GM23248 (cell line): ENCODE measurements at regions not wholly inside any gene's neighbourhood (a gene's known extent, or its start where the extent isn't known, plus 50 kb on each side); places are given as distances from the start of the nearest gene placed in this dataset.

Source experiments
- DNase-seq: peaks from one replicate; pipeline ENCODE4 v3.0.0-alpha.2; 2015
- H2AFZ ChIP-seq: fragments of 200-600 bp; sonication (generic); 2 replicates; pipeline ENCODE4 v1.6.1; 2016; ENCODE audit warnings: antibody characterized with exemption
- H3F3A ChIP-seq: fragments of 200-600 bp; sonication (generic); 2 replicates; pipeline ENCODE4 v1.6.1; 2016; ENCODE audit warnings: mild to moderate bottlenecking, antibody characterized with exemption, mixed run types; ENCODE audit not compliant: insufficient read depth
- H3K27ac ChIP-seq: fragments of 200-600 bp; sonication (generic); 2 replicates; pipeline ENCODE4 v1.5.1; 2016; ENCODE audit warnings: mild to moderate bottlenecking
- H3K27me3 ChIP-seq: fragments of 200-600 bp; sonication (generic); replicated peaks from 2 replicates; pipeline ENCODE4 v1.6.1; 2016; ENCODE audit warnings: mild to moderate bottlenecking; ENCODE audit not compliant: insufficient read depth
- H3K36me3 ChIP-seq: fragments of 200-600 bp; sonication (generic); 2 replicates; pipeline ENCODE4 v1.6.1; 2016; ENCODE audit warnings: low read depth, mild to moderate bottlenecking
- H3K4me1 ChIP-seq: fragments of 200-600 bp; sonication (generic); 2 replicates; pipeline ENCODE4 v1.6.1; 2016; ENCODE audit warnings: mild to moderate bottlenecking; ENCODE audit not compliant: insufficient read depth
- H3K4me2 ChIP-seq: fragments of 200-600 bp; sonication (generic); one replicate; pipeline ENCODE4 v1.6.1; 2016; ENCODE audit warnings: mild to moderate bottlenecking; ENCODE audit not compliant: unreplicated experiment
- H3K4me3 ChIP-seq: fragments of 200-600 bp; sonication (generic); 2 replicates; pipeline ENCODE4 v1.5.1; 2016; ENCODE audit warnings: mild to moderate bottlenecking
- H3K79me2 ChIP-seq: fragments of 200-600 bp; sonication (generic); 2 replicates; pipeline ENCODE4 v1.6.1; 2016; ENCODE audit warnings: mild to moderate bottlenecking; ENCODE audit not compliant: insufficient read depth
- H3K9ac ChIP-seq: fragments of 200-600 bp; sonication (generic); 2 replicates; pipeline ENCODE4 v1.6.1; 2016; ENCODE audit warnings: mild to moderate bottlenecking
- H3K9me2 ChIP-seq: fragments of 200-600 bp; sonication (generic); 2 replicates; pipeline ENCODE4 v1.6.1; 2016; ENCODE audit warnings: mixed run types, mild to moderate bottlenecking, moderate library complexity; ENCODE audit not compliant: insufficient read depth
- H3K9me3 ChIP-seq: fragments of 200-600 bp; sonication (generic); one replicate; pipeline ENCODE4 v1.6.1; 2017; ENCODE audit warnings: low read depth
- H4K20me1 ChIP-seq: fragments of 200-600 bp; sonication (generic); 2 replicates; pipeline ENCODE4 v1.6.0; 2016; ENCODE audit not compliant: insufficient read depth
- EZH2 ChIP-seq: fragments of 200-600 bp; sonication (generic); IDR thresholded peaks from 2 replicates; pipeline ENCODE4 v1.6.1; 2018; ENCODE audit warnings: antibody characterized with exemption, mild to moderate bottlenecking; ENCODE audit not compliant: insufficient read depth, poor library complexity, severe bottlenecking
- EZH2phosphoT487 ChIP-seq: fragments of 200-600 bp; sonication (generic); IDR thresholded peaks from 2 replicates; pipeline ENCODE4 v1.6.1; 2018; ENCODE audit warnings: antibody characterized with exemption, moderate library complexity, mild to moderate bottlenecking, low read depth; ENCODE audit not compliant: insufficient read depth
- WGBS, 2 experiments: methylation state at CpG; one replicate each; pipeline ENCODE4 v1.1.6; 2015 to 2017; ENCODE audit warnings: low lambda C conversion rate in 2 of 2, low coverage in 1 of 2; ENCODE audit errors: missing lambda C conversion rate in 2 of 2; 5-methylcytosine and 5-hydroxymethylcytosine counted together
- in situ Hi-C: fragments of 300-500 bp; cut with MboI; formaldehyde crosslinking; loops from 2 replicates; pipeline ENCODE4 v1.15.0; 2020

DNA sequence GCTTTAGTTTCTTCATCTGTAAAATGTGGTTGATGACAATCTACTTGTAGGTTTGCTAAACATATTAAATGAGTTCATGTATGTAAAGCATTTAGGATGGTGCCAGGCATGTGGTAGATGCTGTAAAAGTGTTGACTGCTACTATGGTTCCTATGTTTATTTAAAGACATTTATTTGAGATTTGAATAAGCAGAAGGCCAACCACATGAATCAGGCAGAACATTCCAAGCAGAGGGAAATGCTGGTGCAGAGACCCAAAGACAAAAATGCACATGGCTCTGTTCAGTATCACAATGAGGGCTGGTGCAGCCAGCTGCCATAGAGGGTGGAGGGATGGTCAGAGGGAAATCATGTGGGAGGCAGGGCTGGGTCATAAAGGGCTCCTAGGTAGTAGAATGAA is 156.2 kb upstream of the PDGFD start:
- no peak overlapping the region for H3K4me2 ChIP-seq
- H3K79me2 ChIP-seq = no peaks in the 10 kb centered on the region
- no peak overlapping the region for H3K9ac ChIP-seq
- in situ Hi-C loops = no loop called here
- no peaks in the 10 kb centered on the region for H3K36me3 ChIP-seq
- H3K9me2 ChIP-seq = no peaks in the 10 kb centered on the region
- H3K9me3 ChIP-seq = no peaks in the 10 kb centered on the region
- no peak overlapping the region for H3K27ac ChIP-seq
- H3K27me3 ChIP-seq = no peaks in the 10 kb centered on the region
- DNase-seq = no peak
- H3K4me1 ChIP-seq = no peaks in the 10 kb centered on the region
- no peaks in the 10 kb centered on the region for H3F3A ChIP-seq
- H3K4me3 ChIP-seq = no peak overlapping the region
- no peaks in the 10 kb centered on the region for H4K20me1 ChIP-seq
- no peak overlapping the region for H2AFZ ChIP-seq
- TF ChIP-seq EZH2 (no peak), EZH2phosphoT487 (no peak)

DNA sequence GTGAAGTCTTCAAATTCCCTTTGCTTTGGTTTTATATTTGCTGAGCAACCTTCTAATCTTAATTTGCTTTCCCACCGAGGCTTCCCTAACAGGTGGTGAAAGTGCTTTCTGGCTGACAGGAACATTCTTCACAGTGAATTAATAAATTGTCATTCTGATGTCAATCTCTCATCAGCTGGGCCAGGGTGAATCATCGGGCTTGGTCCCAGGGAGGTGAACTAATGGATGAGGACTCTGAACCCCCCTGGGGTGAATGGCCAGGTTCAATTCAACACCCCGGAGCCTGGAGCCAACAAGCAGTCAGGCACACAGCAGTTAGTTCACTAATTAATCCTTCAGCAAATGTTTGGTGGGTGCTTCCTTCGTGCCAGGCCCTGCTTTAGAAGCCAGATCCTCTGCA is 155.4 kb upstream of the PDGFD start:
- H3K79me2 ChIP-seq = no peaks in the 10 kb centered on the region
- 42 to 44% methylated on average over 4 of the region's 4 CpGs for WGBS, 2 experiments
- H3K4me3 ChIP-seq = no peak overlapping the region
- H3K27ac ChIP-seq = no peak overlapping the region
- H3K27me3 ChIP-seq = no peaks in the 10 kb centered on the region
- no peaks in the 10 kb centered on the region for H3K9me3 ChIP-seq
- no peak overlapping the region for H2AFZ ChIP-seq
- H3K36me3 ChIP-seq = no peaks in the 10 kb centered on the region
- DNase-seq = no peak
- no peak for TF ChIP-seq EZH2phosphoT487
- no peak for TF ChIP-seq EZH2
- H3K9me2 ChIP-seq = no peaks in the 10 kb centered on the region
- no peaks in the 10 kb centered on the region for H4K20me1 ChIP-seq
- in situ Hi-C loops = no loop called here
- H3K9ac ChIP-seq = no peak overlapping the region
- no peaks in the 10 kb centered on the region for H3F3A ChIP-seq
- no peak overlapping the region for H3K4me2 ChIP-seq
- no peaks in the 10 kb centered on the region for H3K4me1 ChIP-seq

DNA sequence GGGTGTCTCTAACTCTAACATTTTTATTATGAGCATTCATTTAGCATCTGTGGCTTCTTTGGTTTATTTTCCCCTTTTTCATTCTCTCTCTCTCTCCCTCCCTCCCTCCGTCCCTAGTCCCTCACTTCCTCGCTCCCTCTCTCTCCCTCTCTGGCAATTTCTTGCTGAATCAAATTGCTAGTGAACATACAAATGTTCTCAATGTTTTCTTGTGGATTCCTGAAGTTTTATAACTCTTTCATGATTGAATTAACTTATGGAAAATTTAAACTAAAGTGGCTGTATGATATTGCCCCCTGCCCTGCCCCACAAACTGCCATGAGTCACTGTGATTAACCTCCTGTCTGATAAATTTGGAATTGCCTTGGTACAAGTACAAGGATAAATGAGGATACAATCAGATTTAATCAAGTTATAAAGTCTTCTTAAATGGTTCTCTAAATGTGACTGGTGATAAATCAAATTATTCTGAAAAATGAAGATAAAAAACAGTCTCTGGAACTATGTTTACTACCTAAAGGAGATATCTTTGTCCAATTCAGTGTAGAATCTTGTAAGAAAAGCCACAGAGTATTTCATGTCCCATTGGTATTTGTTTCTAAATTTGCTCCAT is 143.0 kb upstream of the PDGFD start:
- Histone ChIP-seq H3K4me3 (no peak overlapping the region), H3K9ac (no peak overlapping the region), H3K4me2 (no peak overlapping the region), H4K20me1 (no peaks in the 10 kb centered on the region), H2AFZ (no peak overlapping the region), H3K79me2 (no peaks in the 10 kb centered on the region), H3K4me1 (no peaks in the 10 kb centered on the region), H3K9me3 (no peaks in the 10 kb centered on the region), H3K27ac (no peak overlapping the region), H3K9me2 (no peaks in the 10 kb centered on the region), H3F3A (no peaks in the 10 kb centered on the region), H3K36me3 (no peaks in the 10 kb centered on the region), H3K27me3 (no peaks in the 10 kb centered on the region)
- 60 to 66% methylated on average over 2 of the region's 2 CpGs for WGBS, 2 experiments
- in situ Hi-C loops = no loop called here
- TF ChIP-seq EZH2phosphoT487 (no peak), EZH2 (no peak)
- DNase-seq = no peak

DNA sequence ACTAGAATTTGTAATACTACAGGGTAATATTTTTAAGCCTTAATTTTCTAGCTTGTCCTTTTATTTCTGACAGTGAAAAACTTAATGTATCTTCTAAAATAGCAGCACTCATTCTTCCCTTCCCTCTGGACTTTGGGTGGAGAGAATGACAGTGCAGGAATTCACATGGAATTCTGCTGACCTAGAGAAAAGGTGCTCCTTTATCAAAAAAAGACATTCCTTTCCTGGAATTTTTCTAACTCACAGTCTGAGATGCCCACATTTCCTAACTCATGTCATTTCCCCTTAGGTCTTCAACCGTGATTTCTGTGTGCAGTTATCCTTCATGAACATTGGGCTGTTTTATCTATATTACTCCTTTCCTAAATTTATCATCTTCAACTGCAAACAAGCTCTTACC is 137.8 kb upstream of the PDGFD start:
- H3K4me2 ChIP-seq = no peak overlapping the region

DNA sequence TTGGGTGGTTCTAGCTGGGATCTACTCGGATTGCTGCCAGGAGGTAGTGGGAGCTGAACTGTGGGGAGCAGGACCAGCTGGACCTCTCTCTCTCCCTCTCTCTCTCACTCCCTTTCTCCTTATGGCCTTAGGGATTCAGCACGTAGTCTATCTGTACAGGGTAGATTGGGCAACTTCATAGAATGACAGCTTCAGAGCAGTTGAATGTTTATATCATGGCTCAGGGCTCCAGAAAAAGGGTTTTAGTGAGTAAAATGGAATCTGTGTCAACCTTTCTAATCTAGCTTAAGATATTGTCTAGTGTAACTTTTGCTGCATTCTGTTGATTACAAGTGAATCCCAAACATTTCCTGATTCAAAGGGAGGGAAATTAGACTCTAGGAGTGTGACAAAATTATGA is 127.7 kb upstream of the PDGFD start:
- H3K4me2 ChIP-seq = no peak overlapping the region
- in situ Hi-C loops = no loop called here
- no peaks in the 10 kb centered on the region for H3F3A ChIP-seq

More for the DNA sequence above, 137.8 kb upstream of the PDGFD start:
- no peaks in the 10 kb centered on the region for H3K9me3 ChIP-seq
- no peak for DNase-seq
- in situ Hi-C loops = no loop called here
- H3K36me3 ChIP-seq = no peaks in the 10 kb centered on the region
- H3K79me2 ChIP-seq = no peaks in the 10 kb centered on the region
- no peaks in the 10 kb centered on the region for H3F3A ChIP-seq
- H2AFZ ChIP-seq = no peak overlapping the region
- H4K20me1 ChIP-seq = no peaks in the 10 kb centered on the region
- H3K4me3 ChIP-seq = no peak overlapping the region
- H3K4me1 ChIP-seq = no peaks in the 10 kb centered on the region
- peaks cover 4% of the 10 kb centered on the region; the same call in 1 of the 2 replicates for H3K27me3 ChIP-seq
- H3K9me2 ChIP-seq = no peaks in the 10 kb centered on the region
- no peak for TF ChIP-seq EZH2
- TF ChIP-seq EZH2phosphoT487 = no peak
- H3K27ac ChIP-seq = no peak overlapping the region
- no peak overlapping the region for H3K9ac ChIP-seq
- 62 to 73% methylated on average over 1 of the region's 1 CpG for WGBS, 2 experiments

More for the DNA sequence above, 127.7 kb upstream of the PDGFD start:
- no peak overlapping the region for H3K4me3 ChIP-seq
- no peak for DNase-seq
- TF ChIP-seq EZH2phosphoT487 = no peak
- TF ChIP-seq EZH2 = no peak
- H2AFZ ChIP-seq = no peak overlapping the region
- no peaks in the 10 kb centered on the region for H3K36me3 ChIP-seq
- no peaks in the 10 kb centered on the region for H3K9me3 ChIP-seq
- no peaks in the 10 kb centered on the region for H3K27me3 ChIP-seq
- H3K9ac ChIP-seq = no peak overlapping the region
- H4K20me1 ChIP-seq = no peaks in the 10 kb centered on the region
- no peaks in the 10 kb centered on the region for H3K9me2 ChIP-seq
- H3K27ac ChIP-seq = no peak overlapping the region
- WGBS, 2 experiments = 42 to 50% methylated on average over 2 of the region's 2 CpGs
- H3K4me1 ChIP-seq = no peaks in the 10 kb centered on the region
- H3K79me2 ChIP-seq = no peaks in the 10 kb centered on the region
